Colon (tissue), 2 donors: ENCODE measurements at regions not wholly inside any gene's neighbourhood (a gene's known extent, or its start where the extent isn't known, plus 50 kb on each side); places are given as distances from the start of the nearest gene placed in this dataset.

Experiments used
- FAIRE-seq: peaks from 2 replicates; lab custom pipeline; 2012; peaks lifted over from hg19 to GRCh38; lab: Jason Lieb, UNC
- donor health status: control.
- donor health status: control.

GRCh38 chr1:117678246-117678977 lies 72.6 kb downstream of the TENT5C start:
- FAIRE-seq = no peak

- no peak for FAIRE-seq
Observed at GRCh38 chr1:117679299-117679698, 73.5 kb downstream of the TENT5C start.

DNA sequence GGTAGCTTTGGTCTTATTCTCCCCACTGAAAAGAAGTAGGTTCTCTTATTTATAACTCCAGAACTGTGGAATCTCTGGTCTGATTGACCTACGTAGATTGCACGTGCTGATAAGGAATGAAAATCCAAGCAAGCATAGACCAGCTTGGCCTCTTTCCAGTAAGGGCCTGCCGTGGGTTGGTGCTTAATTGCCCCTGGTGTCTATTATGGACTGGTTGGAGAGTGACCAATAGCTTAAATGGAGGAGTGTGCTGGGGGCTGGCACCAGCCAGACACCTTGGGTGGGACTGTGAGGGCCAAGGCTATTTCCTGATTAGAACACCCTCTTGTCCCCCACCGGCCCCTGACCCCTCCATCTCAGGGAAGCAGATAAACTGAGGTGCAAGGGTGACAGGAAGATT lies 74.0 kb downstream of the TENT5C start:
- FAIRE-seq = no peak

GRCh38 chr1:117680316-117681002 lies 74.6 kb downstream of the TENT5C start:
- peak; percentile 36 for FAIRE-seq

DNA sequence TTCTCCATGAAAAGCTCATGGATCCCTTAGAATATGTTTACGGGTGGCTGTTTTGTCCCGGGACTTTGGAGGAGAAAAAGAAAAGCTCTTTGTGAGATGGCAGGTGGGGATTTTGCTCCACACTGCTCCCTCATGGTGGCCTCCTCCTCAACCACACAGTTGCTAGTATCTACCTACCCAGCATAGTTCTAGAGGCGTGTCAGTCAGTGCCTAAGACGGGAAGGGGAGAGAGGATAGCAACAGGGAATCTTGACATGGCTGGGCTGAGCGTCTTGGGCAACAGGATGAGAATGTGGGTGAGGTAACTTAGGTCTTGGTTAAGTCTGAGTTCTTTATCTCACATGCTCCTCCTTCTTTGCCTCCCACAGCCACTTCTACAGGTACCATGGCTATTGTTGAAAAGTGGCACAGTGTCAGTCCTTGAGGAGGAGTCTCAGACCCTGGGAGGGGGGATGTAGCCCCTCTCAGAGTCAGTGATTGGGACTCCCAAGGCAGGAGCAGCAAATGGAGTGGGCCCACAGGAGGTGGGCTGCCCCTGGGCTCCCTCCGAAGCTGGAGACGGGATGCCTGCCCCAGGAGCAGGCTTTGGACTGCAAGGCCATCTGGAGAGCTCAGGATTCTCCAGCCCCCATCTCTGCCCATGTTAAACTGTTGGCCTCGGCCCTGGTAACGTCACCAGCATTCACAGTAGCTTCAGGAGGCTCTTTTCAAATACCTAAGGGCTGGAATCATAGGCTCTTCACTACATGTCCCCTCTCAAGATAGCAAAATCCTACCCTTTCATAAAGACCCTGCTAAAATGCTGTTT lies 75.4 kb downstream of the TENT5C start:
- no peak for FAIRE-seq

DNA sequence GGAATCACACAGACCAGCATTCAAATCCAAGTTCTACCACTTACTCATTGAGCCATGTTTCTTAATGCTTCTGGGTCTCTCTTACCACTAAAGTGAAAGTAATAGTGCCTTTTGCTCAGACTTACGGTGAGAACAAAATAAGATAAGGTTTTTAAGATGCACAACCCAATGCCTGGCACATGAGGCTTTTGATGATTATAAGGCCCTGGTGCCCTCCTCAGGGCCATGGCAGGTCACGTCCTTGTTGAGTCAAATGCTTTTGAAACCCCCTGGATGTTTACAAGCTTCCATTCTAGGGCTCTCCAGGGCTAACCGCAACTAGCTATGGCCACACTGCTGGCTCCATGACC lies 76.0 kb downstream of the TENT5C start:
- no peak for FAIRE-seq

GRCh38 chr1:117682372-117682771 lies 76.5 kb downstream of the TENT5C start:
- FAIRE-seq = no peak

DNA sequence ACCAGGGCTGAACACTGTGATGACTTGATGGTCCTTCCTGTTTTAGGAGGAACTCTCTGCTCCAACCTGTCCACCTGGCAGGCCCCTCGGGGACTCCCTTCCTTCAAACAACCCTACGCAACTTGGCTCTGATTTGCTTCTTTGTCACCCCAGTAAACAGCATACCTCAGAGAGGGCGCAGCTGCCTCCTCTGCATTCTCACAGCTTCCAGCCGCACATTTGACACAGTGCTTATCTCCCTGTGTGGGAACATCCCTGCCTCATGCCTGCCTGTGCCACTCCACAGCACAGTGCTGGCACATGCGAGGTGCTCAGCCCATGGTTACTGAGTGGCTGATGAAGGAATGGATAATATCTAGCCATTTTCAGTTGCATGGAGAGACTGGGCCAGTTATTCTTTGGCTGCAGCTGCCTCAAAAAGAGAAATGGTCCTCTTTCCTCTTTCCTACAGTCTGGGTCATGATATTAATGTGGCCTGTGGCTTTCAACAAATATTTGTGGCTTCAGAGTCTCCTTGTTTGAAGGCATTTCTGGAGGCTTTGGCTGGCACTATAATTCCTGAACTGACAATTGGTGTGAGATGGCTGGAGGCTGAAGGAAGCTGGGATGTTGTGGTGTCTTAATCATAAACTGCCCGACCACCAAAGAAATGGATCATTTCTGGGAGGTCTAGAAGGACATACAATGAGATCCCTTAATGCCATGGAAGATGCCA lies 77.9 kb downstream of the TENT5C start:
- no peak for FAIRE-seq

DNA sequence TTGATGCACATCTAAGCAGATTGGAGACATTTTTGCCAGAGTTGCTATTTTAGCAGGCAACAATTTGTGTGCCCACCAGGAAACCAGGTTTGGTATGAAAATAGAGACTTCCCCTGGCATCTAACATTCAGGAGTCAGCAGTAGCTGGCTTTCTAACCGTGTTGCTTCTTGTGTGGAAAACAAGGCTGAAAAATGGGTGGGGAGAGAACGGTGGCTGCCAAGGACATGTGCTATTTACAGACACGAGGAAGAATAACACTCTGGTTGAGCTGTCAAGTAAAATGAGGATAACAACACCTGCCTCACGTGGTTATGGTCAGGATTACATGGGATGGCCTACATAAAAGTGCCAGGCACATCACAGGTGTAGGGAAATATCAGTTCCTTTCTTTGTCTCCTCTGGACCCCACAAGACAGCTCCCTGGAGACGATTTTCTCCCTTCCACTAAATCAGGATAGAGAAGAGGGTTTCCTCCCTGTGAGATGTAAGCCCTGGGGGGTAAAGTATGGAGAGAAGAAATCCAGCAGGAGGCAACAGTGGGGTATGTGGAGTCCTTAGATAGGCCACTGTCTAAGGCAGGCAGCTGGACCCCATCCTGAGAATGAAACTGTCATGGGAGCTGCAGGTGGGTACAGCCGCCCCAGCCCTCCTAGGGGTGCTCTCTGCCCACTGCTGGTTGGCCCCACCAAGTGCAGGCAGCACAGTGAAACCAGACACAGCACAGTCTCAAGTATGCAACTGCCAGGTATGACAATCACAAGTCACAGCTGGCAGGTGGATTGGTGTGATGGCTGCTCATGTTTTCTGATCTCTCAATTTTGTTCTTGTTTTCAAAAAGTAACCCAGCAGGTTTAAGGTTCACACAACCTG lies 80.3 kb downstream of the TENT5C start:
- FAIRE-seq = no peak

GRCh38 chr1:117686907-117687306 lies 81.1 kb downstream of the TENT5C start:
- FAIRE-seq = no peak

DNA sequence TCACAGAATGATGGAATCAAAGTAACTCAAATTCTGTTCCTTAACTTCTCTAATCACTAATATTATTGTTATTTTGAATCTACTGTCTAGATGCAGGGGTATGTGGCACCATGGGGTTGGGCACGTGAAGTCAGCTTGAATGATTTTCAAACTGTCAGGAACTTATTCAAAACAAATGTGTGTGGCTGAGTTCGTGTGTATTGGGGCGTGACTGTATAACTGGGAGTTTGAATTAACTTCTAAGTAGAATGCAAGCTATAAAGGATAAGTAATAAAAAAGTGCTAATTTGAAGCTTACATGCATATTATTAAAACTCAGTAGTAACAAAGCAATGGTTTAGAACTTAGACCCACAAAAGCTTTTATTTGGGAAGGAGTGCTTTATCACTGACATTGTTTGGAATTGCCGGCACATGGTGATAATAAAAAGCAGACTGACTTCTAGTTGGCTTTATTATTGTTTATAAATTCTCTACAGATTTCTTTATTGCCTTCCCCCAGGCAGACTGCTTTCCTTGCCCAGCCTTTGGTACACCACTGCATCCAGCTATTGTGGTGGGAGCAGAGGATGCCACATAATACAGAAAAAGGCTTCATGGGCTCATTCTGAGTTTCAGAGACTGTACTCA lies 84.3 kb downstream of the TENT5C start:
- FAIRE-seq = no peak

DNA sequence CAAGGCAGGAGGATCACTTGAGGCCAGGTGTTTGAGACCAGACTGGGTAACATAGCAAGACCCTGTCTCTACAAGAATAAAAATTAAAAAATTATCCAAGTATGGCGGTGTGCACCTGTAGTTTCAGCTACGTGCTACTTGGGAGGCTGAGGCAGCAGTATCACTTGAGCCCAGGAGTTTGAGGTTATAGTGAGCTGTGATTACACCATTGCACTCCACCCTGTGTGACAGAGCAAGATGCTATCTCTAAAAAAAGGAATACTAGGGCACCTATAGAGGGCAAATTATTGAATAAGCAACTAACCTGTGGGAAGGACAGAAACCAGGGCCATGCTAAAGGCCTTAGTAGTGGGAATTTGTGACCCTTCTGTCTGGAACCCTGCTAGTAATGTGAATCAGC lies 86.1 kb downstream of the TENT5C start:
- FAIRE-seq = no peak

GRCh38 chr1:117694543-117694942 lies 88.7 kb downstream of the TENT5C start:
- FAIRE-seq = no peak

DNA sequence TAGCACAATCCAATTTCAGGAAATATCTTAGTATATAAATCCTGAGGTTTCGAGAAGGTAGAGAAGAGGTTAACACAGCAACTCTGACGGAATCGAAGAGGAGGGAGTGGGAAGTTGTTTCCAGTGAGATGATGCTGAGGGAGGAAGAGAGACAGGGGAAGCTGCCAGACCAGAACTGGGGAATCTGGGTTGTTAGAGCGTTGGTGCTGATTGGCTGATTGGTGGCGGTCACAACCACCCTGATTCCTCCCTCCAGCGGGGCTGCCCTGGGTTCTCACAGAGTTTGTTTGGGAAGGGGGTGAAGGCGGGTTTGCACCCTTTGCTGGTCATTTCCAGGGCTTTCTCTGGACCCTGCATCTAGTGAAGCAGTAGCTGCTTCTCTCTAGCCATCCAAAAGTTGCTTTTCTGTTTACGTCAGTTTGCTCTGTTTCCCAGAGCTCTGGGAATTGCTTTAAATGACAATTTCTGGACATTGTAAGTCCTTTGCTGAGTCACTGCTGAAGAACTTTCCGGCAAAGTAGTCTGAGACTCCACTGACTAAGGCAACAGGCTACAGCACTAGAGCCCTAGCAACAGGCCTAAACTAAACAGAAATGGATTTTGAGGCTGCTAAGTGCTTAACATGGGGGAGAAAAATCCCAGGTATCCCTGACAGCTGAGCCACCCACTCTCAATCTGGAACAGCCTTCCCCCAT lies 90.1 kb downstream of the TENT5C start:
- FAIRE-seq = no peak

DNA sequence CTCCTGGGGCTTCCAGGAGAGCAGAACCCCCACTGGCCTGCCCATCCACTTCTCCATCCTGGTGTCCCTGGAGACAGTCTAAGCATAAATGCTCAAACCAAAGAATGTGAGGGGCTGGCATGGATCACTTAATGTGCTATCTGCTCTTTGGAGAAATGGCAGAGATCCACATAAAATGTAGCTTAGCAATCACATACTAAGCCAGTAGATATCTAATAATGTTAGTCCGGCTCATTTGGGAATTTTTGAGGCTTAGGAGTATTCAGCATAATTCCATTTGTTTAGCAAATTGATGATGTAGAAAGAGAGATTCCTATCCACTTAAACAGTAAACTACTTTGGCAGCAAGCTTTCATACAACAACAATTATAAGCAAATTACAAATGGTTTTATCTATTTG lies 90.7 kb downstream of the TENT5C start:
- no peak for FAIRE-seq

GRCh38 chr1:117697220-117697781 lies 91.5 kb downstream of the TENT5C start:
- no peak for FAIRE-seq

DNA sequence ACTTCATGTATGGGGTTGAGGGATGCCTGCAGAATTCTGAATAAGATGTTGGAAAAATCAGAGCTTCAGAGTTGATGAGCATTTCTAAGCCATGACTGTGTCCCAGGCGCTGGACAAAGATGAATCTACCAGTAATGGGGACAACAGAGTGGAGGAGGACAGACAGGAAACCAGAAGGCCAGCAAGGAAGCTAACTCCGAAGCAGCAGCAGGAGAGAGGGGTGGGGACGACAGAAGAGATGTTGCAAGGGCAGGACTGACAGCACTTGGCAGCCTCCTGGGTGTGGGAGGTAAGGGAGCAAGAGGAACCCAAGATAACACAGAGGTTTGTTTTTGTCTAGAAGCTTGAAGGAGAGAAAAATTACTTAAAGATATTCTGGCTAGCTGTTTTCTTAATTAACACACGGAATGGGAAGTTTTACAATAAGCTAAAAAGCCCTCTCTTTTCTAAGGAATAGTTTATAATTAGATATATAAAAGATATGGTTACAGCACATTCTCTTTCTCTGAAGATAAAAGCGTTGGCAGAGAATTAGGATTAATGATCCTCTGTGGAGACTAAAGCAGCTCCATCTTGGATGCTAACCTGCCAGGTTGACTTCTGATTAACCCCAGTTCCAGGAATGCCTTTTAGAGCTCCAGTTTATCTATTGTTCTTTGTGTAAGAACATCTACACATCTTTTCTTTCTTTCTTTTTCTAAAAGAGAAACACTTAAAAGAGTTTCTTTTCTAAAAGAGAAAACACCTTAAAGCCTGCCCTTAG lies 92.7 kb downstream of the TENT5C start:
- FAIRE-seq = no peak

GRCh38 chr1:117699953-117700352 lies 94.1 kb downstream of the TENT5C start:
- FAIRE-seq = no peak

DNA sequence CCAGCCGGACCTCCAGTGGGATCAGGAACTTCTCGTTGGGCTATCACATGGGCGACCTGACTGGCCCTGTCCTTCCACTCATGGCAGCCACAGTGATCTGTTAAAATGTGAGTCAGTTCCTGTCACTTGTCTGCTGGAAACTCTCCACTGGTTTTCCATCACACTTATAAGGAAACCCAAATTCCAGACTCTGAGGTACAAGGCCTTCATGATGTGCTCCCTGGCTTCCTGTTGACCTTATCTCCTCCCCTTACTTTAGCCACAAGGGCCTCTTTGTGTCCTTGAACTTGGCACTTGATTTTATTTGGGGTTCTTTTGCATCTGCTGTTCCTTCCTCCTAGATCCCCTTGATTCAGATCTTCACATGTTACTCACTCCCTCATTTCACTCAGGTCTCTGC lies 96.8 kb downstream of the TENT5C start:
- FAIRE-seq = no peak
